Mucosa of stomach (tissue), 1 donor: ENCODE measurements at regions not wholly inside any gene's neighbourhood (a gene's known extent, or its start where the extent isn't known, plus 50 kb on each side); places are given as distances from the start of the nearest gene placed in this dataset.

Experiments used
- H3K27me3 ChIP-seq: one replicate; pipeline ENCODE4 v1.7.0; 2013; ENCODE audit warnings: mild to moderate bottlenecking, low read length; ENCODE audit not compliant: control insufficient read depth, insufficient read depth
- H3K36me3 ChIP-seq: one replicate; pipeline ENCODE4 v1.7.0; 2013; ENCODE audit warnings: low read length; ENCODE audit not compliant: control insufficient read depth, insufficient read depth
- H3K4me1 ChIP-seq: one replicate; pipeline ENCODE4 v1.7.0; 2013; ENCODE audit warnings: mild to moderate bottlenecking, low read length; ENCODE audit not compliant: control insufficient read depth, insufficient read depth
- H3K4me3 ChIP-seq: one replicate; pipeline ENCODE4 v1.7.0; 2013; ENCODE audit warnings: low read length
- H3K9ac ChIP-seq: one replicate; pipeline ENCODE4 v1.7.0; 2013; ENCODE audit warnings: mild to moderate bottlenecking, low read length, moderate library complexity
- H3K9me3 ChIP-seq: one replicate; pipeline ENCODE4 v1.7.0; 2013; ENCODE audit warnings: mild to moderate bottlenecking, low read length, moderate library complexity; ENCODE audit not compliant: control insufficient read depth
- donor health status: Pancreatic carcinoma.

- H3K36me3 ChIP-seq, result no peaks in the 10 kb centered on the region
- H3K9me3 ChIP-seq, result no peaks in the 10 kb centered on the region
- no peak overlapping the region for H3K4me3 ChIP-seq
- H3K9ac ChIP-seq, result no peak overlapping the region
- H3K4me1 ChIP-seq, result peaks cover 63% of the 10 kb centered on the region
- H3K27me3 ChIP-seq, result no peaks in the 10 kb centered on the region
Measured at GRCh38 chr13:29922281-29922821, 71.9 kb upstream of the UBL3 start.

- Histone ChIP-seq H3K9ac (no peak overlapping the region), H3K4me1 (peaks cover 62% of the 10 kb centered on the region), H3K4me3 (no peak overlapping the region), H3K27me3 (no peaks in the 10 kb centered on the region), H3K36me3 (no peaks in the 10 kb centered on the region), H3K9me3 (no peaks in the 10 kb centered on the region)
Measured at GRCh38 chr13:29921542-29921941, 71.1 kb upstream of the UBL3 start.

- H3K4me1 ChIP-seq, result peaks cover 49% of the 10 kb centered on the region
- no peak overlapping the region for H3K9ac ChIP-seq
- H3K36me3 ChIP-seq, result no peaks in the 10 kb centered on the region
- no peaks in the 10 kb centered on the region for H3K27me3 ChIP-seq
- no peak overlapping the region for H3K4me3 ChIP-seq
- H3K9me3 ChIP-seq, result no peaks in the 10 kb centered on the region
Measured at GRCh38 chr13:29920025-29920643, 69.7 kb upstream of the UBL3 start.

GRCh38 chr13:29918845-29919244, 68.4 kb upstream of the UBL3 start:
- H3K36me3 ChIP-seq, result no peaks in the 10 kb centered on the region
- H3K9ac ChIP-seq, result no peak overlapping the region
- H3K27me3 ChIP-seq, result no peaks in the 10 kb centered on the region
- no peaks in the 10 kb centered on the region for H3K9me3 ChIP-seq
- H3K4me1 ChIP-seq, result peaks cover 36% of the 10 kb centered on the region
- no peak overlapping the region for H3K4me3 ChIP-seq

GRCh38 chr13:29917650-29918049, 67.2 kb upstream of the UBL3 start:
- Histone ChIP-seq H3K36me3 (no peaks in the 10 kb centered on the region), H3K27me3 (no peaks in the 10 kb centered on the region), H3K9me3 (no peaks in the 10 kb centered on the region), H3K9ac (no peak overlapping the region), H3K4me3 (no peak overlapping the region), H3K4me1 (peaks cover 24% of the 10 kb centered on the region)

- no peaks in the 10 kb centered on the region for H3K9me3 ChIP-seq
Measured at GRCh38 chr13:29914581-29914980, 64.2 kb upstream of the UBL3 start.

GRCh38 chr13:29911781-29912418, 61.5 kb upstream of the UBL3 start:
- Histone ChIP-seq H3K9ac (no peak overlapping the region), H3K4me1 (peaks cover 6% of the 10 kb centered on the region), H3K9me3 (no peaks in the 10 kb centered on the region), H3K4me3 (no peak overlapping the region), H3K36me3 (no peaks in the 10 kb centered on the region), H3K27me3 (no peaks in the 10 kb centered on the region)

More at GRCh38 chr13:29914581-29914980, 64.2 kb upstream of the UBL3 start:
- Histone ChIP-seq H3K27me3 (no peaks in the 10 kb centered on the region), H3K4me1 (peaks cover 17% of the 10 kb centered on the region), H3K9ac (no peak overlapping the region), H3K36me3 (no peaks in the 10 kb centered on the region), H3K4me3 (no peak overlapping the region)

GRCh38 chr13:29909975-29910674, 59.7 kb upstream of the UBL3 start:
- H3K27me3 ChIP-seq, result no peaks in the 10 kb centered on the region
- no peaks in the 10 kb centered on the region for H3K36me3 ChIP-seq
- no peak overlapping the region for H3K9ac ChIP-seq
- no peak overlapping the region for H3K4me3 ChIP-seq
- no peaks in the 10 kb centered on the region for H3K9me3 ChIP-seq
- peaks cover 6% of the 10 kb centered on the region for H3K4me1 ChIP-seq

- no peaks in the 10 kb centered on the region for H3K36me3 ChIP-seq
- H3K27me3 ChIP-seq, result no peaks in the 10 kb centered on the region
- no peaks in the 10 kb centered on the region for H3K9me3 ChIP-seq
- H3K9ac ChIP-seq, result no peak overlapping the region
- H3K4me3 ChIP-seq, result no peak overlapping the region
- H3K4me1 ChIP-seq, result peaks cover 6% of the 10 kb centered on the region
Measured at GRCh38 chr13:29909081-29909730, 58.8 kb upstream of the UBL3 start.

GRCh38 chr13:29908416-29909080, 58.1 kb upstream of the UBL3 start:
- H3K4me1 ChIP-seq, result peaks cover 6% of the 10 kb centered on the region
- H3K9ac ChIP-seq, result no peak overlapping the region
- no peaks in the 10 kb centered on the region for H3K36me3 ChIP-seq
- no peaks in the 10 kb centered on the region for H3K27me3 ChIP-seq
- no peaks in the 10 kb centered on the region for H3K9me3 ChIP-seq
- H3K4me3 ChIP-seq, result no peak overlapping the region

GRCh38 chr13:29907670-29908069, 57.3 kb upstream of the UBL3 start:
- no peaks in the 10 kb centered on the region for H3K27me3 ChIP-seq
- H3K36me3 ChIP-seq, result no peaks in the 10 kb centered on the region
- no peaks in the 10 kb centered on the region for H3K9me3 ChIP-seq
- H3K4me1 ChIP-seq, result peaks cover 6% of the 10 kb centered on the region
- H3K9ac ChIP-seq, result no peak overlapping the region
- H3K4me3 ChIP-seq, result no peak overlapping the region
